GM19468 (cell line): ENCODE measurements at regions not wholly inside any gene's neighbourhood (a gene's known extent, or its start where the extent isn't known, plus 50 kb on each side); places are given as distances from the start of the nearest gene placed in this dataset.
A peak's percentile ranks its signal among the peaks of the same experiment; 100 is the strongest.
"Not testable (repeated sequence)": the region's sequence is repeated elsewhere in the genome, so short reads cannot be mapped to it uniquely, and the experiment has no call there.

Experiments
- ATAC-seq: cut with Tn5 transposase; IDR thresholded peaks from one replicate; pipeline ENCODE4 v1.9.1; 2021; ENCODE audit warnings: mild to moderate bottlenecking, moderate library complexity, moderate number of reproducible peaks; ENCODE audit not compliant: unreplicated experiment; ENCODE audit errors: extremely low read depth

DNA sequence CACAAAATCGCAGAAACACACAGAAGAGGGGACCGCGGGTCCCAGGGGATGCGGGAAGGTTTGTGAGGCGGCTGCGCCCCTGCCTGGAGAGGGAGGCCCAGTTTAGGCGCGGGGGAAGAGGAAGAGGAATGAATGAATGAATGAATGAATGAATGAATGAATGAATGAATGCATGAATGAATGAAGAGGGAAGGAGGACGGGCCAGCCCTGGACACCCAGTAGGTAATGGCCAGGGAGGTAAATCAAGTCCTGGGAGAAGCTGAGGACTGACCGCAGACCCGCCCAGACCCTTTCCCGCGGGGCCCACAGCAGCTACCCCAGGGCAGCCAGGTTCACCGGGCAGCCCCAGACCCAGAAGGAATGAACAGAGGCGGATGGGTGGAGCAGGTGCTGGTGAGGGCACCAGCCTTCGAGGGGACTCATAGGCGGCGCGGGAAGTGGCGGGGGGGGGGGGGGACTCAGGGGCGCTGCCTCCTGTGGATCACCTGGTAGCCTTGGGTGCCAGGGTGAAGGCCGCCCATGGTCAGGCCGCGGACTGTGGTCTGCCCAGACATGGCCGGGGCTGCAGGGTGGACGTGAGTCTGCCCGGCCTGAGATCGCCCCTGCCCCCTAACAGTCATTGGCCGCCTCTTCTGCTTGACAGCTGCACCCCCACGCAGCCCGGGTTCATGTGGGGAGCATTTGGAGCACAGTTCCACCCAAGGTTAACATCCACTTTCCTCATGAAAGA is 192.0 kb upstream of the PDE10A start:
- ATAC-seq: no peak

GRCh38 chr6:165854061-165854862 is 191.2 kb upstream of the PDE10A start:
- ATAC-seq: no peak

GRCh38 chr6:165852676-165853075 is 189.6 kb upstream of the PDE10A start:
- no peak for ATAC-seq

GRCh38 chr6:165850434-165851019 is 187.5 kb upstream of the PDE10A start:
- ATAC-seq: peak; percentile 81

- ATAC-seq: no peak
These were observed 186.7 kb upstream of the PDE10A start for GRCh38 chr6:165849534-165850430.

GRCh38 chr6:165848086-165848426 is 185.0 kb upstream of the PDE10A start:
- ATAC-seq: no peak

GRCh38 chr6:165847407-165848085 is 184.5 kb upstream of the PDE10A start:
- no peak for ATAC-seq

DNA sequence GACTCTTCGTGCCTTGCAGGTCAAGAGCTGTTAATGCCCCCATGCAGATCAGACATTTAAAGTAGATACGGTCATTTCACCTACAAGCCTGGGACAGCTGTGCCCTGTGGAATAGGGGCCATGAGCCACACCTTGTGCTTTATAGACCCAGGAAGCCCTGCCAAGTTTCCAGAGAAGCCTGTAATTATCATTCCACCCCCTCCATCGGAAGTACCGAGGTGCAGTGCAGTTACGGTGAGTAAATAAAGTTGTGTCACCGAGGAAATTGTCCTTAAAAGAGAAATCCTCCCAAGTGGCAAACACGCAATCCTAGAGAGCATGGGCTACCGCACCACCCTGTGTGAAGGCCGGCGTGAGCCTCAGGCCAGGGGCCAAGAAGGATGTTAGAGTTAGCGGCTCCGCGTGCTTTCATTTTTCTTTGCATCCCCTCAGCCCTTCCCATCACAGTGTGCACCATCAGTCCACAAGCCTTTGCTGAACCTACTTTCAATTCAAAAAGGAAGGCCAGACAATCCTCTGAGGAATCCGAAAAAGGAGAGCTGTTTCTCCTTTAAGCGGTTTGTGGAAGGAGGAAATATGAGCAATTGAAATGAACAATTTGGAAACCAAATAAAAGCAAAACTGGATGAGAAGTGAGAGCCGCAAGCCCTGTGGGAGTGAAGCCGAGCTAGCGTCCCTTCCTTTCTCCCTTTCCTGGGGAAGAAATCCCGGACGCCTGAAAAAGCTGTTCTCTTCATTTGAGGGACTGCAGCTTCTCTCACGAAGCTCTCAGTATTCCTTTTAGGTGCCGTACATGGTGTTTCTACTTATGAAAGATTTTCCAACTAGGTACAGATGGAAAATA is 183.3 kb upstream of the PDE10A start:
- ATAC-seq: no peak

DNA sequence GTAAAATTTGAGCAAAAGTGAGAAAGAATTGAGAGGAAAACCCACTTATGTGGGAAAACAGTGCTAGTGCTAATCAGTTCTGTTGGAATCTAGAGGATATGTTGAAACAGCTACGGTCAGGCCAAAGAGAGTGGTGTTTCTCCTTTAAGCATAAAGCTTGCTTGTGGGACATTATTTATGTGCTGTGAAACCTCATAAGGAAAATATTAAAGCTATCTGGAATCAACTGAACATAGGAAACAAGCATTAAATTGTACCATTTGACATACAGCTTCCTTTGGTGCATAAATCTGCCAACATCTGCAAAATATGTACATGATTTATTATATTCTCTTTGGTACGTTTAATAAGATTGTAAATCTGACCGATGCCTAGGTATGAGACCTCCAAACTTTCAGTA is 182.5 kb upstream of the PDE10A start:
- no peak for ATAC-seq

GRCh38 chr6:165844801-165845364 is 181.8 kb upstream of the PDE10A start:
- no peak for ATAC-seq

DNA sequence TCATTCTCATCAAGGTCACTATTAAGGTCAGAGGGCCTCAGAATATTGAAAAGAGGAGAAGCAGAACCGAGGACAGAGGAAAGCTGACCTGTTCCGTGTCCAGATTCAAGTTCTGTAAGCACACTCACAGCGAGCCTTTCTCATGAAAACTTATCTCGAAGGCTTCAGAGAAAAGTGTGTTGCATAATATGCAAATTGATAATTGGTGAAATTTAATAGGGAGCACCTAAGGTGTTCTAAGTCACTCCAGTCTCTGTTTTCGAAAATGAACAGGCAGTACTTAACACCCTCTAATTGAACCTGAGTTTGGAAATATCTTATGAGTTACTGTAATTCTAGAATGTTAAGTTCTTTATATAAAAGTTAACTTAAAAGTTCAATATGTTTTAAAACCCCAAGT is 181.2 kb upstream of the PDE10A start:
- no peak for ATAC-seq

DNA sequence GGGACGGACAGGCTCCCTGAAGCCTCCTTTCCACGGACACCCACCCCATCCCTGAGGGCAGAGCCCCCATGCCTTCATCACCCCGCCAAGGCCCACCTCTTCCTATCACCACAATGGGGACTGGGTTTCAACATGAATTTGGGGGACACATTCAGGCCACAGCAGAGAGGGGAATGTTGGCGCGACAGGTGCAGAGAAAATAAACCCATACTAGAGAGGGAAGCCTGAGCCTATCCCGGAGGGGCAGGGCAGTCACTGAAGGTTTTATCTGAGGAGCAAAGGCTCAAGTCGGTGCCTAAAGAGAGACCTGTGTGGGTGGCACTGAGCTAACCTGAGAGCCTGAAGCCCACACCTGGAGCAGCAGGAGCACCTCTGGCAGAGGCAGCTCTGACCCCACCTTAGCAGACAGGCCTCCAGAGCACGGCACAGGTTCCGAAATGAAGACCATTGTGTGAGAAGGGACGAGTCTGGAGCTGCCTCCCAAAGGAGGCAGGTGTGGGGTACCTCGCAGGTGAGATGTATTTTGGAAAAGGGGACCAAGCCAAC is 180.6 kb upstream of the PDE10A start:
- ATAC-seq: no peak

GRCh38 chr6:165843121-165843520 is 180.1 kb upstream of the PDE10A start:
- ATAC-seq: no peak

- no peak for ATAC-seq
These were observed 179.4 kb upstream of the PDE10A start for GRCh38 chr6:165842281-165842936.

GRCh38 chr6:165841153-165841558 is 178.1 kb upstream of the PDE10A start:
- ATAC-seq: no peak

DNA sequence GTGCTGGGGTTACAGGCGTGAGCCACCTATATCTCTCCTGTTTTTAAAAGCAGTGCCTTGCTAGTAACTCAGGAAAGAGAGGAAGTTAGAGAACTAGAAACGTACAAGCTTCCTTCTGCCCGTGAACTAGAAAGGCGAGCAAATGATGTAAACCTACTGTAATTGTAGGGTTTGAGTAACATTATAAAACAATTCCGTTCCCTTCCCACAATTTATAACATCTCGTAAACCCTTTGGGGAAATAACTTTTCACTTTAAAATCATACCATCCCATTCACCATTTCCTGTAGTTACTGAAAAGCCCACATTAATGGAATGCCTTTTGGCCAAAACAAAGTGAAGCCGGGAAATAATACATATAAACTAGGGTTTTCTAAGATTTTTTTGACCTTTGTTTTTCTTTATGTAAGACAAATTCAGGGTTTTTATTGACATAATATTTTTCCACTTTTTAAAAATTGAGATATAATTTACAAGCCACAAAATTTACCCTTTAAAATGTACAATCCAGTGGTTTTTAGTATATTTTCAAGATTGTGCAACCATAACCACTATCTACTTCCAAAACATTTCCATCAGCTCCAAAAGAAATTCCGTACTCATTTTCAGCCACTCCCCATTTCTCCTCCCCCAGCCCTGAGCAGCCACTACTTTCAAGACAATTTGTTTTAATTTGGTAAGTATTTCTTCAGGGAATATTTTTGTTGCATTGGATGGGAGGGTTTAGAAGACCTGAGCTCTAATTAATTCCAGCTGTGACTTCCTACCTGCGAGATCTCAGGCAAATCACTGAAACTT is 175.1 kb upstream of the PDE10A start:
- ATAC-seq: no peak

DNA sequence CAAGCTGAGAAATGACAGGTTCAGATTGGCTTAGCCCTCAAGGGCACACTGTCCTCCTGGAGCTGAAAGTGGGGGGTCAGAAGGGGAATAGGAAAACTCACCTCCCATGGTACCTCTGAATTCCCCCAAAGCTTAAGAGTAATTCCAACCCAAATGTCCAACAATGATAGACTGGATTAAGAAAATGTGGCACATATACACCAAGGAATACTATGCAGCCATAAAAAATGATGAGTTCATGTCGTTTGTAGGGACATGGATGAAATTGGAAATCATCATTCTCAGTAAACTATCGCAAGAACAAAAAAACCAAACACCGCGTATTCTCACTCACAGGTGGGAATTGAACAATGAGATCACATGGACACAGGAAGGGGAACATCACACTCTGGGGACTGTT is 173.6 kb upstream of the PDE10A start:
- ATAC-seq: not testable (repeated sequence)
